KMS-11 (cell line): ENCODE measurements at regions not wholly inside any gene's neighbourhood (a gene's known extent, or its start where the extent isn't known, plus 50 kb on each side); places are given as distances from the start of the nearest gene placed in this dataset.

Source experiments
- H2AFZ ChIP-seq: fragments of 200-600 bp; sonication (generic); 2 replicates; pipeline ENCODE4 v1.6.1; 2016; ENCODE audit warnings: antibody characterized with exemption, mixed run types, low read depth
- H3K27ac ChIP-seq: fragments of 200-600 bp; sonication (generic); 2 replicates; pipeline ENCODE4 v1.6.1; 2016; ENCODE audit warnings: mild to moderate bottlenecking, mixed run types
- H3K27me3 ChIP-seq: fragments of 200-600 bp; sonication (generic); 2 replicates; pipeline ENCODE4 v1.6.1; 2017; ENCODE audit warnings: mild to moderate bottlenecking, low read depth, mixed run types, moderate library complexity; ENCODE audit not compliant: insufficient read depth
- H3K36me3 ChIP-seq: fragments of 200-600 bp; sonication (generic); 2 replicates; pipeline ENCODE4 v1.6.1; 2017; ENCODE audit warnings: mild to moderate bottlenecking, mixed run types; ENCODE audit not compliant: insufficient read depth
- H3K4me1 ChIP-seq: fragments of 200-600 bp; sonication (generic); 2 replicates; pipeline ENCODE4 v1.6.1; 2016; ENCODE audit warnings: mild to moderate bottlenecking, low read depth, mixed run types; ENCODE audit not compliant: poor library complexity, severe bottlenecking
- H3K4me2 ChIP-seq: fragments of 200-600 bp; sonication (generic); 2 replicates; pipeline ENCODE4 v1.7.0; 2016; ENCODE audit warnings: mild to moderate bottlenecking, mixed run types
- H3K4me3 ChIP-seq: fragments of 200-600 bp; sonication (generic); IDR thresholded peaks from 2 replicates; pipeline ENCODE4 v1.6.1; 2017; ENCODE audit warnings: low read depth, low read length, mixed read lengths; ENCODE audit not compliant: insufficient read depth
- H3K79me2 ChIP-seq: fragments of 200-600 bp; sonication (generic); 2 replicates; pipeline ENCODE4 v1.6.1; 2016; ENCODE audit warnings: low read depth, mixed run types; ENCODE audit not compliant: insufficient read depth
- H3K9ac ChIP-seq: fragments of 200-600 bp; sonication (generic); 2 replicates; pipeline ENCODE4 v1.6.1; 2016; ENCODE audit warnings: mild to moderate bottlenecking, mixed run types
- H4K20me1 ChIP-seq: fragments of 200-600 bp; sonication (generic); 2 replicates; pipeline ENCODE4 v1.6.1; 2016; ENCODE audit warnings: mild to moderate bottlenecking, mixed run types; ENCODE audit not compliant: insufficient read depth
- TF ChIP-seq, protein P1 (sequence below): fragments of 200-600 bp; sonication (generic); conservative IDR thresholded peaks from 2 replicates; pipeline ENCODE4 v1.6.1; 2017; ENCODE audit warnings: low read depth, mild to moderate bottlenecking, antibody characterized with exemption, low read length, moderate library complexity, mixed read lengths

DNA sequence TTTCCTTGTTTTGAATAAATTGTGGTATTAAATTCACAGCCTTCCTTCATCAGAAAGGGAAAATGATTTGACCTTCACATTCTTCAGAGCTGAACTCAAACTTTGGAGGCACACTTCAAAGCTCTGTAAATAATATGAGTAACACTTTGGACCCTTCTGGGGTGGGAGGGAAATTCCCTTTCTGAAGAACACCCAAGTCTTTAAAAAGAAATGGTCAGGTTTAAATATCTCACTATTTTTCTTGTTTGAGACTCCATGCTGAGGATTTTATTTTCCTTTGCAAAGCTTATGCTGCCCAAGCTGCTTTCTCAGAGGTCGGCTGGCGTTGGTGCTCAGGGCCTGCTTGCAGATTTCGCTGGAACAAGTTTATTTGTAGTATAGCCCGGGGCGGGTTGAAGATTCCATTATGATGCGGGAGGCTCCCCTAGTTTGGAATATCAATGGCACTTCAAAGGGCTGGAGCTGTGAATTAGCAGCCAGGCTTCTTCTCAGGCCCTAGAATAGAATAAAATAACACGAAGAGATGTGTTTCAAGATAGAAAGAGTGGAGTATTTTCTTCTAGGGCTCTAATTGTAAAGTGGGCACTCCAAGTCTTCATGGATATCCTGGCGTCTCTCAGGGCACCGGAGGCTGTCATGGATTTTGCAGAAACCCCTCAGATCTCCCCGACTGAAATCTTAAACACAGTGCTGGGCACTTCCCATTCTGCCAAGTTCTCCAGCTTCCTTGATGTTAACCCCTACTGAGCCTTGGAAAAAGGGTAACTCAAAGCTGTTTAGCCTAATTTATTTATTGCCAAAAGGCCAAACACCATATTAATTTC is 315.6 kb downstream of the GPAT3 start:
- TF ChIP-seq, protein P1, sequence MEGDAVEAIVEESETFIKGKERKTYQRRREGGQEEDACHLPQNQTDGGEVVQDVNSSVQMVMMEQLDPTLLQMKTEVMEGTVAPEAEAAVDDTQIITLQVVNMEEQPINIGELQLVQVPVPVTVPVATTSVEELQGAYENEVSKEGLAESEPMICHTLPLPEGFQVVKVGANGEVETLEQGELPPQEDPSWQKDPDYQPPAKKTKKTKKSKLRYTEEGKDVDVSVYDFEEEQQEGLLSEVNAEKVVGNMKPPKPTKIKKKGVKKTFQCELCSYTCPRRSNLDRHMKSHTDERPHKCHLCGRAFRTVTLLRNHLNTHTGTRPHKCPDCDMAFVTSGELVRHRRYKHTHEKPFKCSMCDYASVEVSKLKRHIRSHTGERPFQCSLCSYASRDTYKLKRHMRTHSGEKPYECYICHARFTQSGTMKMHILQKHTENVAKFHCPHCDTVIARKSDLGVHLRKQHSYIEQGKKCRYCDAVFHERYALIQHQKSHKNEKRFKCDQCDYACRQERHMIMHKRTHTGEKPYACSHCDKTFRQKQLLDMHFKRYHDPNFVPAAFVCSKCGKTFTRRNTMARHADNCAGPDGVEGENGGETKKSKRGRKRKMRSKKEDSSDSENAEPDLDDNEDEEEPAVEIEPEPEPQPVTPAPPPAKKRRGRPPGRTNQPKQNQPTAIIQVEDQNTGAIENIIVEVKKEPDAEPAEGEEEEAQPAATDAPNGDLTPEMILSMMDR: no peak
- no peak overlapping the region for H3K9ac ChIP-seq
- no peak overlapping the region for H3K4me3 ChIP-seq
- H4K20me1 ChIP-seq: no peaks in the 10 kb centered on the region
- H3K27me3 ChIP-seq: no peaks in the 10 kb centered on the region
- no peak overlapping the region for H3K27ac ChIP-seq
- no peak overlapping the region for H3K4me2 ChIP-seq
- no peaks in the 10 kb centered on the region for H3K36me3 ChIP-seq
- no peak overlapping the region for H2AFZ ChIP-seq
- H3K4me1 ChIP-seq: no peaks in the 10 kb centered on the region
- H3K79me2 ChIP-seq: no peaks in the 10 kb centered on the region

DNA sequence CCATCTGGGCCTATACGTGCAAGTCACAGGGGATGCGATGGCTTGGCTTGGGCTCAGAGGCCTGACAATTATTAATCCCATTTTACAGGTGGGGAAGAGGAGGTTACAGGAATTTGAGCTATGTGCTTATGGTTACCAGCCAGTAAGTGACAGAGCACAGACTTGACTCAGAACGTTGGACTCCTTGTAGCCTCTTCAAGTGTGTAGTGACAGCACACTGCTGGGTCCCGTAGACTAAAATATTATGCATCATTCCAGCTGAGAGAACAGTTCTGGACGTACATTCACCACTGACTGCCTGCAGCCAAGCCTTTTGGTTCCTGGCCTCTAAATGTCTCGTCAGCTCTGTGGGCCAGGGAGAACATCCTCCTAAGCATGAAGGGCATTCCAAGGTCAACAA is 314.5 kb downstream of the GPAT3 start:
- Histone ChIP-seq H3K4me1 (no peaks in the 10 kb centered on the region), H3K36me3 (no peaks in the 10 kb centered on the region), H3K27ac (no peak overlapping the region), H2AFZ (no peak overlapping the region), H3K4me3 (no peak overlapping the region), H4K20me1 (no peaks in the 10 kb centered on the region), H3K79me2 (no peaks in the 10 kb centered on the region), H3K27me3 (no peaks in the 10 kb centered on the region), H3K4me2 (no peak overlapping the region), H3K9ac (no peak overlapping the region)
- TF ChIP-seq, protein P1: no peak

DNA sequence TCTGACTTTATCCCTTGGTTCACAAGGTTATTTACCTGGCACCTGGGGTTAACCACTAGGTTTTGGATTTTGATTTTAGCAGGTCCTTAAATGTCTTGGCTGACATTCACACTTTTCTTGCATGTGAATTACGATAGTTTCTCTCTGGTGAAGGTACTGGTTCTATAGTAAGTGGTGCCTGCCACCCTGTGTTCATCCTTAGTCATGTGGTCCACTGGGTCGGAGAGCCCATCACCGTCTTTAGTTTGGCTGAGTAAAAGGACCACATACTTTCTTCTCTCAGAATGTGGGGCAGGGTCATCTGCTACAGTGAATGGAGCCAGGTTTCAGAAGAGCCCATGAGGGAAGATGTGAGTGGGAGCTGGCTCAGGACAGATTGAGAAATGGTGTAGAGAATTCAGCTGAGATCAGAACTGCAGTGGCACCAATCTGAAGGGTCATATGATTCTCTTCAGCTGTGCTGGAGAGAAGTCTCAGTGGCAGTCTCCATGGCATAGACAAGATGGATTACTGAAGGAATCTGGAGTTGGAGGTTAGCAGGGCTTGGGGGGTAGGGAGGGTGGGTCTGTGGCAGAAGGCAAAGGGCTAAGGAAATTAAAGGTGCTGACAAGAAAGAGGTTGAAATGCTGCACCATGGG is 310.4 kb downstream of the GPAT3 start:
- TF ChIP-seq, protein P1: no peak
- H3K4me3 ChIP-seq: no peak overlapping the region
- H3K4me2 ChIP-seq: no peak overlapping the region
- H4K20me1 ChIP-seq: no peaks in the 10 kb centered on the region
- no peaks in the 10 kb centered on the region for H3K36me3 ChIP-seq
- H2AFZ ChIP-seq: no peak overlapping the region
- H3K4me1 ChIP-seq: no peaks in the 10 kb centered on the region
- no peak overlapping the region for H3K27ac ChIP-seq
- no peaks in the 10 kb centered on the region for H3K27me3 ChIP-seq
- no peaks in the 10 kb centered on the region for H3K79me2 ChIP-seq
- no peak overlapping the region for H3K9ac ChIP-seq

- H3K36me3 ChIP-seq: no peaks in the 10 kb centered on the region
- no peak overlapping the region for H2AFZ ChIP-seq
- no peak overlapping the region for H3K27ac ChIP-seq
- no peak overlapping the region for H3K9ac ChIP-seq
- TF ChIP-seq, protein P1: no peak
- H3K4me3 ChIP-seq: no peak overlapping the region
- no peaks in the 10 kb centered on the region for H4K20me1 ChIP-seq
- H3K4me1 ChIP-seq: no peaks in the 10 kb centered on the region
- no peak overlapping the region for H3K4me2 ChIP-seq
- no peaks in the 10 kb centered on the region for H3K27me3 ChIP-seq
- no peaks in the 10 kb centered on the region for H3K79me2 ChIP-seq
These were observed 303.7 kb downstream of the GPAT3 start for GRCh38 chr4:83839615-83840014.
